DND-41 (cell line): ENCODE measurements at regions not wholly inside any gene's neighbourhood (a gene's known extent, or its start where the extent isn't known, plus 50 kb on each side); places are given as distances from the start of the nearest gene placed in this dataset.

Experiments
- CTCF ChIP-seq: IDR thresholded peaks from 2 replicates; pipeline ENCODE4 v1.5.1; 2012; ENCODE audit warnings: borderline replicate concordance, low read length, moderate library complexity, mild to moderate bottlenecking; ENCODE audit not compliant: poor library complexity, severe bottlenecking; ENCODE audit errors: extremely low read depth
- EZH2 ChIP-seq: IDR thresholded peaks from 3 replicates; pipeline ENCODE4 v1.6.1; 2012; ENCODE audit warnings: borderline replicate concordance, low read depth, mild to moderate bottlenecking, moderate library complexity, low read length, inconsistent platforms; ENCODE audit not compliant: severe bottlenecking

- TF ChIP-seq CTCF (no peak), EZH2 (no peak)
Measured at GRCh38 chrX:20739038-20739745, 472.5 kb upstream of the RPS6KA3 start.
